G401 (cell line): ENCODE measurements at regions not wholly inside any gene's neighbourhood (a gene's known extent, or its start where the extent isn't known, plus 50 kb on each side); places are given as distances from the start of the nearest gene placed in this dataset.

ENCODE experiments used
- DNase-seq: peaks from one replicate; pipeline ENCODE4 v3.0.0-alpha.2; 2015; ENCODE audit warnings: low spot score
- in situ Hi-C: cut with HindIII; loops from 2 replicates; pipeline ENCODE4 v1.10.0; 2016; ENCODE audit warnings: low sequenced_read_pairs, mixed read lengths

GRCh38 chr11:15700456-15700855 lies 585.7 kb downstream of the INSC start:
- DNase-seq, result no peak
- in situ Hi-C loops, result no loop called here

GRCh38 chr11:15704064-15704463 lies 589.3 kb downstream of the INSC start:
- no peak for DNase-seq
- in situ Hi-C loops, result no loop called here

DNA sequence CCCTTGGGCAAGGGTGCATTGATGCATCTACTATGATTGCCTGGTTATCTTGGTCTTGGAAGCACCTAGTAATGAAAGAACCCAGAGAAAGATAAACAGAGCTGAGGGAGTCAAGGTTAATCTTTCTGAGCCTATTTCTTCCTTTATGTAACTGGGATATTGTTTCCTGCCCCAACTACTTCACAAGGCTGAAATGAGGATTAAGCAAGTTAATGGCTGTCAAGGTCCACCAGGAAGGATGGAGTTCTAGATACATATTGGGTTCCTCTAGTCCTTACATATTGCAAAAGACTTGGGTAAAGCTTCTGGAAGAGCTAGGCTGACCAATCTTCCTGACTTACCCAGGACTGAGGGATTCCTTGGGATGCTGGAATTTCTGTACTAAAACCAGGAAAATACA lies 589.8 kb downstream of the INSC start:
- in situ Hi-C loops, result no loop called here
- DNase-seq, result no peak

DNA sequence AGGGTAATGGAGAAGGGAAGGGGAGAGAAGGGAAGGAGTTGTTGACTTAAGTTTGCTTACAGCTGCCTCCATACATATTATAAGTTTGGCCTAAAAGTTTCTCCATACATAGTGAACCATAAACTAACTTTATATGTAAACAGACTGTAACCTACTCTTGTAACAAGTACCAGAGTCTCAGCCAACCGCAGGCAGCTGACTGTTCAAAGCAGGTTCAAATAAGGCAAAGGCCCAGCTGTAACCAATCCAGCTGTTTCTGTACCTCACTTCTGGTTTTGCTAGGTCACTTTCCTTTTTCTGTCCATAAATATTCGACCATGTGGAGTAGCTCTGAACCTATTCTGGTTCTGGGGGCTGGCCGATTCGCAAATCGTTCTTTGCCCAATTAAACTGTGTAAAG lies 591.2 kb downstream of the INSC start:
- in situ Hi-C loops, result no loop called here
- no peak for DNase-seq

- no peak for DNase-seq
These were observed 592.5 kb downstream of the INSC start for GRCh38 chr11:15707194-15707593.

GRCh38 chr11:15707971-15708370 lies 593.2 kb downstream of the INSC start:
- DNase-seq, result peak; percentile 71
- in situ Hi-C loops, result no loop called here

More at GRCh38 chr11:15707194-15707593, 592.5 kb downstream of the INSC start:
- in situ Hi-C loops, result no loop called here

GRCh38 chr11:15710580-15711275 lies 596.0 kb downstream of the INSC start:
- in situ Hi-C loops, result no loop called here
- DNase-seq, result no peak

- DNase-seq, result no peak
- in situ Hi-C loops, result no loop called here
These were observed 596.6 kb downstream of the INSC start for GRCh38 chr11:15711311-15711710.

- DNase-seq, result no peak
- in situ Hi-C loops, result no loop called here
These were observed 600.1 kb downstream of the INSC start for GRCh38 chr11:15714641-15715399.

- in situ Hi-C loops, result no loop called here
- no peak for DNase-seq
These were observed 601.8 kb downstream of the INSC start for GRCh38 chr11:15716550-15716949.

DNA sequence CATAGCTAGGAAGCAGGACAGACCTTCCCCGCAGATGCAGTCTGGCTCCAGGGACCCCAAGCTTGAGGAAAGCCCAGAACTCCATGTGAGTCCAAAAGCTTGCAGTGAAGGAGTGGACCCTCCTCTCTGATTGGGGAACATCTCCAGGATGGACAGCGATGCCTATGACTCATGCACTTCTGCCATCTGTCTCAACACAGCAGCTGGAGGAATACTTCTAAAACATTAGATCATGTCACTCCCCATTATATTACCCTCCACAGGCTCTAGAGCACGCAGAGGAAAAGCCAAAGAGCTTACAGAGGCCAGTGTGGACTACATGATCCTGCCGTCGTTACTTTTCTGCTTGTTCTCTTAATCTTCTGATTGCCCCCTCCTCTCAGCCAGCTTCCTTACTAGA lies 605.7 kb downstream of the INSC start:
- DNase-seq, result no peak
- in situ Hi-C loops, result no loop called here

- no peak for DNase-seq
- in situ Hi-C loops, result no loop called here
These were observed 609.2 kb downstream of the INSC start for GRCh38 chr11:15723966-15724365.

- in situ Hi-C loops, result no loop called here
- no peak for DNase-seq
These were observed 609.9 kb downstream of the INSC start for GRCh38 chr11:15724601-15725000.

GRCh38 chr11:15725246-15725645 lies 610.5 kb downstream of the INSC start:
- DNase-seq, result no peak
- in situ Hi-C loops, result no loop called here

- in situ Hi-C loops, result no loop called here
- no peak for DNase-seq
These were observed 611.6 kb downstream of the INSC start for GRCh38 chr11:15726221-15726746.

GRCh38 chr11:15726893-15727519 lies 612.3 kb downstream of the INSC start:
- in situ Hi-C loops, result no loop called here
- DNase-seq, result no peak

GRCh38 chr11:15727520-15727914 lies 612.8 kb downstream of the INSC start:
- in situ Hi-C loops, result no loop called here
- no peak for DNase-seq

DNA sequence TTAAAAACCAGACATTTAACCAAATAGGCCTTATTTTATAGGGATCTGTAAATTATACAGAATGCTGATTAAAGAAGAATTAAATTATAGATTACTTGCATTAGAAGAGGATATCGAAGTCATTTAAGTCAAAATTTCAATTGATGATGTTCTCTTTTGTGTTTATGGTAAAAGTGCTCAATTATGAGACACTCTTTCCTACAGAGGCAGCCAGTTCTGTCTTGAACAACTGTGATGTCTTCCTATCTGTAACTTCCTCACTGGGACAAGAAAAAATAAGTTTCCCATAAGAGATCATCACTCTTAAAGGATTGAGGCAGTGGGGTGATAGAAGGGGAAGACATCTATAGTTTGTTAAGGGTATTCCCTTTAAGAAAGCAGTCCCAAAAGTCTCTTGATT lies 613.5 kb downstream of the INSC start:
- in situ Hi-C loops, result no loop called here
- DNase-seq, result no peak

DNA sequence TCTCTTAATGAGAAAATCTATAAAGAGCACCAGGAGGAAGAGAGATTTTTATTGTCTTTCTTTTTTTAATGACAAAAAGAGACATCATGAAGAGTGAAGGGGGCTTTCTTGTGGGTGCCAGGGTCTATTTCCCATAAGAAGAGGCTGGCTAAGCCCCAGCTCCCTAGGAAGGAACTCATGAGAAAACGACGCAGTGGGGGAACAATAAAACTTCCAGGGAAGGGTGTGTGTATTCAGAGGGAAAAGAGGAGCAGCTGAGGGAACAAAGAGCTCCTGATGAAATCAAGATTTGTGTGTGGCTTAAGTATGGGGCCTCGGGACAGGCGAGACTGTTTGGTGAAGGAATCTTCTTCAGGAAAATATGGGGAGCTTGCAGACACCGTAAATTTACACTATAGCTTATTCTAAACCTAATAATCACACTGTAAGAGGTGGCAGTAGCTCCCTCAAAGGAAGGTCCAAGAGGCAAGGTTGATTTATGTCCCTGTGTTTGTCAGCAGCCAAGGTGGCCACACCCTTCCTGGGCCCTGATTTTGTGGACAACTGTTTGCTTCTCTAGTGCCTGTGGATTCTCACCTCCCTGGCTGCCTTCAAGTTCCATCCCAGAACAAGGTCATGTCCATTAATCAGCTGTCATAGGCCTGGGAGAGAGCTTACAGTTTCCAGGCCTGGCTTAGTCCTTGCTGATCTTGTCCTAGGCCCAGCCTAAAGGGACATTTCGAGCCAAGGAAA lies 615.7 kb downstream of the INSC start:
- no peak for DNase-seq
- in situ Hi-C loops, result no loop called here

GRCh38 chr11:15730995-15731385 lies 616.3 kb downstream of the INSC start:
- DNase-seq, result no peak
- in situ Hi-C loops, result no loop called here
